ENCODE measurements at regions not wholly inside any gene's neighbourhood (a gene's known extent, or its start where the extent isn't known, plus 50 kb on each side); places are given as distances from the start of the nearest gene placed in this dataset.
A peak's percentile ranks its signal among the peaks of the same experiment; 100 is the strongest.
"Not testable (repeated sequence)": the region's sequence is repeated elsewhere in the genome, so short reads cannot be mapped to it uniquely, and the experiment has no call there.

GRCh38 chr16:66254751-66255150, 111.7 kb upstream of the CDH5 start:
- ATAC-seq = no peak
- no peak for DNase-seq (ENCODE audit: low spot score)
- intact Hi-C loops (cut with DNase I) = no loop called here

GRCh38 chr16:66254106-66254505, 112.4 kb upstream of the CDH5 start:
- DNase-seq (ENCODE audit: low spot score) = no peak
- intact Hi-C loops (cut with DNase I) = no loop called here

DNA sequence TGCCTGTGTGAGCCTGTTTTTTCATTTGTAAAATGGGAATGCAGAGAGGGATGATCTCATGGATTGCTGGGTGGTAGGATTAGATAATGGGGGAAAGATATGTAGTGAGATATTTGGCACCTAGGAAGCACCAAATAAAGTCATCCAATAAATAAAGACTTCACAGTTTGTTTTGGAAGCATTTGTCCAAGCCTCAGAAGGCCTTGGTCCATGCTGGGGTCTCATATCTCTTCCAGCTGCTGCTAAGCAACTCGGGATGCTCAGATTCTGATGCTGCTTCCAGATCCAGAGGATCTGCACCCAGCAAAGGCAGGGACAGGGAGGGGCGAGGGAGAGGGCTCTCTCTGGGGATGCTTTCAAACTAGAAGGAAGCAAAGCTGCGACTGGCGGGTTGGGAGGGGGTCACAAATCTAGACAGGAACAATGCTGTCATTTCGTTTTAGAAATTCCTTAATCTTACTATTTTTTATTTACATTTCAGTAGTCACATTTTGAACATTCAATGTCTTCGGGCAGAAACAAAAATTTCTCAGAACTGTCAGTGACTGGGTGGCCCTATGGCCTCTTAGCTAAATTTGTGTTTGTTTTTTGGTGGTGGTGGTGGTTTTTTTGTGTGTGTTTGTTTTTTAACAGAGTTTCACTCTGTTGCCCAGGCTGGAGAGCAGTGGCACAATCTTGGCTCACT, 114.9 kb upstream of the CDH5 start:
- DNase-seq (ENCODE audit: low spot score) (no peak), ATAC-seq (peak; percentile 21)
- intact Hi-C loops (cut with DNase I) = no loop called here

More at GRCh38 chr16:66254106-66254505, 112.4 kb upstream of the CDH5 start:
- no peak for ATAC-seq

- intact Hi-C loops (cut with DNase I) = no loop called here
- DNase-seq (ENCODE audit: low spot score) (peak; percentile 87), ATAC-seq (peak; percentile 89)
Measured at GRCh38 chr16:66250686-66251431, 115.6 kb upstream of the CDH5 start.

GRCh38 chr16:66247516-66248481, 118.7 kb upstream of the CDH5 start:
- intact Hi-C loops (cut with DNase I) = no loop called here
- peak; percentile 80 for DNase-seq (ENCODE audit: low spot score)
- peak; percentile 79 for ATAC-seq

DNA sequence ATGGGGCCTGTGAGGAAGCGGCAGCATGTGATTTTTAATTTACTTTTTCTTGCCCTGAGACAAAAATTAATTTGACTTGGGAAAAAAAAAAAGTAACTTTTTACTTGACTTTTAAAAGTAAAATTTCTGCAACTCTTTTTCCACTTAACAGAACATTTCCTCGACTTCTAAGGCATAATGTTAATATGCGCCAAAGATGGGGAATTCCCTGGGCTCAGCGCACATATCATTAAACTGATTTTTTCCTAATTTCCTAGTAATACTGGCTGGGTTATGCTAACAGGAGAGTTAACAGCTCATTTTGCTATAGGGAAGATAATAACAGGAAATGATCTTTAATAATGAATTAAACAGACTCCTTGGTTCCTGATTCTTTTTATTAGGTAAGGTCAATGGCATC, 120.6 kb upstream of the CDH5 start:
- no peak for DNase-seq (ENCODE audit: low spot score)
- no peak for ATAC-seq
- intact Hi-C loops (cut with DNase I) = no loop called here

DNA sequence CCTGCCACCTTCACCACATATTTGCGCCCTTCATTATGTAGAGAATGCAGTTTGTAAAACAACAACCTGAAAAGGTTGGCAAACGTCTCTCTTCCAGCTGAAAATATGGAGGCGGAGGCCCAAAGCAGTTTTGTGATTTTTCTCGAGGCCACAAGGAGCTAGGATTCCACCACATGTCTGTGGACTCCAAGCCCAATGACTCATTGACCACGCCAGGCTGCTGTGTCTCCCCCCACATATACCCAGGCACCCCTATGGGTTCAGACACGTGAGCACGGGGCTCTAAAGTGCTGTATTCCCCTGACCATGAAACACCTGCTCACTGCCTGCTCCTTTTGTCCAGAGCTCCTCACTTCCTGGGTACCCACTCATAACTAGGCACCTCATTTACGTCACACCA, 121.4 kb upstream of the CDH5 start:
- ATAC-seq (no peak), DNase-seq (ENCODE audit: low spot score) (no peak)
- intact Hi-C loops (cut with DNase I) = no loop called here

- no peak for DNase-seq (ENCODE audit: low spot score)
- ATAC-seq = no peak
- intact Hi-C loops (cut with DNase I) = no loop called here
Measured at GRCh38 chr16:66242672-66243071, 123.8 kb upstream of the CDH5 start.

GRCh38 chr16:66242206-66242605, 124.3 kb upstream of the CDH5 start:
- DNase-seq (ENCODE audit: low spot score) = not testable (repeated sequence)

GRCh38 chr16:66240631-66241395, 125.7 kb upstream of the CDH5 start:
- ATAC-seq (peak; percentile 66), DNase-seq (ENCODE audit: low spot score) (no peak)
- intact Hi-C loops (cut with DNase I) = no loop called here

More at GRCh38 chr16:66242206-66242605, 124.3 kb upstream of the CDH5 start:
- intact Hi-C loops (cut with DNase I) = not testable (repeated sequence)
- ATAC-seq = peak; percentile 29

DNA sequence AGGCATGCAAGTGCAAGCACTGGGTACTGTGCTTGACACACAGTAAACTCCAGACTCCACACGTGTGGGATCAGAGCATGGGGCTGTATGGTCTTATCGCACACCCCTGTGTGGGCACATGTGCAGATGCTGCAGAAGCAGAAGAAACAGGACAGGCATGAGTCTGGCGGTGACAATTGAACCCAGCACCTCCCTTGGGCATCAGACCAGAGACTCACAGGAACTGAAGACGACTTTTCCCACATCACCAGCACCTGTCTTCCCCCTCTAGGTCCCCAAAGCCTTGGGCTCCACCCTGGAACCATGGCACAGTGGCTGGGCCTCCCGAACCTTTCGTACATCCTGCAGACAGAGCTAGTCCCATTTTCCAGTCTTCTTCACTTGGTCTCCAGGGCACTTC, 126.4 kb upstream of the CDH5 start:
- intact Hi-C loops (cut with DNase I) = no loop called here
- DNase-seq (ENCODE audit: low spot score) = no peak
- ATAC-seq = peak; percentile 7

- intact Hi-C loops (cut with DNase I) = no loop called here
- ATAC-seq (no peak), DNase-seq (ENCODE audit: low spot score) (no peak)
Measured at GRCh38 chr16:66238696-66239095, 127.8 kb upstream of the CDH5 start.

- DNase-seq (ENCODE audit: low spot score) (peak; percentile 47), ATAC-seq (no peak)
- intact Hi-C loops (cut with DNase I) = no loop called here
Measured at GRCh38 chr16:66236301-66236700, 130.2 kb upstream of the CDH5 start.

DNA sequence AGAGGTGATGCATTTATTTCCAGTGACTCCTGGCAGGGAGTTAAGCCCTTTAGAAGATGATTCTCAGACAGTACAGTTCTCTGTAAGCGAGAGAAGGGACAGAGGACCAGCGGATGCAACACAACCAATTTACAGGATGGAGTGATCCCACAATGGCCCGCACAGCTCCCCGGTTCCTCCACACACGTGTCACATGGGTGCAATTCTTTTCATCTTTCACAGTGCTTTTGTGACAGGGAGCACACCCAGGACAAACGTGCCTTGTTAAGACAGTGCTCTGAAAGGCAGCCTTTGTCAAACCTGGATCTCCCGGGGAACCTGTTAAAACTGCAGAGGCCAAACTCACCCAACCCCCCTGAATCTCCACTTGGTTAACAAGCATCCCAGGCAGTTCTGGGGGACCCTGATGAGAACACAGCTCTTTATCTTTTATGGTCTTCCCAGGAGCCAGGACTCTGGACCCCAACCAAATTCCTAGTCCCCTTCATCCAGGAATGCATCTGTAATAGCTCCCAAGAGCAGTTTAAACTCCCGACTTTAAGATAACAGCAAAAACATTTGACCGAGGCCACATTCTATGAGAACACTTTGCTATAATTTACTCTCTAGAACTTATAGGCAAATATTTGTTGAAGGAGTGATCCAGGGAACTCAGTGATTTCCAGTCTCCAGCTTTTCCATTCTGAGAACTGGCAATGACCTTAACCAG, 134.9 kb upstream of the CDH5 start:
- DNase-seq (ENCODE audit: low spot score) = no peak
- intact Hi-C loops (cut with DNase I) = no loop called here
- peak; percentile 46 for ATAC-seq

GRCh38 chr16:66229651-66230050, 136.8 kb upstream of the CDH5 start:
- intact Hi-C loops (cut with DNase I) = no loop called here
- DNase-seq (ENCODE audit: low spot score) (no peak), ATAC-seq (no peak)

- intact Hi-C loops (cut with DNase I) = no loop called here
- ATAC-seq (peak; percentile 36), DNase-seq (ENCODE audit: low spot score) (peak; percentile 60)
Measured at GRCh38 chr16:66228792-66229191, 137.7 kb upstream of the CDH5 start.

DNA sequence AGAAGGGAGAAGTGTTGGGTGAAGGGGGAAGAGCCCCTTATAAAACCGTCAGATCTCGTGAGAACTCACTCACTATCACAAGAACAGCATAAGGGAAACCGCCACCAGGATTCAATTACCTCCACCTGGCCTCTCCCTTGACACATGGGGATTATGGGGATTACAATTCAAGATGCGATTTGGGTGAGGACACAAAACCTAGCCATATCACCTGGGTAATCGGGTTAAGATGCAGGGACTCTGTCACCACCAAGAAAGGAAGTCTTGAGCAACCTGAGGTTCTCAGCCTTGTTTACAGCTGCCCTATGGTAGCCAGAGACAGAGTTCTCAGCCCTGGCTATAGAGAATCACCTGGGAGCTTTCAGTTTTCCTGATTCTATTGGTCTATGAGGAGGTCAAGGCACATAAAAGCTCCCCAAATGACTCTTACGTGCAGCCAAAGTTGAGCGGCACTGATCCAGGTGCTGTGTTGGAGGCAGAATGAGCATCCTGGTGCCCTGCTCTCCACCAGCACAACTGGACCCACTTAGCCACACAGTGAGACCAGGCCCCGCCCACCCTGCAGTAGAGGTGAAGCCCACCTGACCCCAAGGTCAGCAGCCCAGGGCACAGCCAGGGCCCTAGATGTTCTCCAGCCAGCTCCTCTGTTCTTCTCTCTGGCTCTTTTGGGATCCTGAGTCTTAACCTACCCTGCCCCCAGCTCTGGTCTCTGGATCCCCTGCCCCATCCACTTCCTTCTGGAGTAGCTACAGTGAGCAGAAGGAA, 138.5 kb upstream of the CDH5 start:
- DNase-seq (ENCODE audit: low spot score) = peak; percentile 47
- intact Hi-C loops (cut with DNase I) = no loop called here
- ATAC-seq = no peak

All from sciatic nerve (tissue), 2 donors.